Hepatocyte (in vitro differentiated cells): ENCODE measurements at regions not wholly inside any gene's neighbourhood (a gene's known extent, or its start where the extent isn't known, plus 50 kb on each side); places are given as distances from the start of the nearest gene placed in this dataset.
"Not testable (repeated sequence)": the region's sequence is repeated elsewhere in the genome, so short reads cannot be mapped to it uniquely, and the experiment has no call there.

ENCODE experiments used
- DNase-seq: peaks from one replicate; pipeline ENCODE4 v3.0.0-alpha.2; 2016; ENCODE audit warnings: low spot score
- H2AFZ ChIP-seq: fragments of 200-600 bp; sonication (generic); 2 replicates; pipeline ENCODE4 v1.6.0; 2016; ENCODE audit warnings: antibody characterized with exemption, mild to moderate bottlenecking
- H3K27ac ChIP-seq: fragments of 200-600 bp; sonication (generic); 2 replicates; pipeline ENCODE4 v1.5.1; 2016; ENCODE audit warnings: mild to moderate bottlenecking
- H3K27me3 ChIP-seq: fragments of 200-600 bp; sonication (generic); 2 replicates; pipeline ENCODE4 v1.6.1; 2016
- H3K36me3 ChIP-seq: fragments of 200-600 bp; sonication (generic); replicated peaks from 2 replicates; pipeline ENCODE4 v1.5.1; 2016; ENCODE audit warnings: low read depth; ENCODE audit not compliant: insufficient read depth
- H3K4me1 ChIP-seq: fragments of 200-600 bp; sonication (generic); 2 replicates; pipeline ENCODE4 v1.5.1; 2016; ENCODE audit warnings: mild to moderate bottlenecking, moderate library complexity; ENCODE audit not compliant: insufficient read depth
- H3K4me2 ChIP-seq: fragments of 200-600 bp; sonication (generic); 2 replicates; pipeline ENCODE4 v1.6.0; 2016
- H3K4me3 ChIP-seq: fragments of 200-600 bp; sonication (generic); 2 replicates; pipeline ENCODE4 v1.5.1; 2016; ENCODE audit warnings: mild to moderate bottlenecking
- H3K79me2 ChIP-seq: fragments of 200-600 bp; sonication (generic); 2 replicates; pipeline ENCODE4 v1.6.0; 2017; ENCODE audit warnings: mild to moderate bottlenecking
- H3K9me2 ChIP-seq: fragments of 200-600 bp; sonication (generic); replicated peaks from 2 replicates; pipeline ENCODE4 v1.6.0; 2017; ENCODE audit warnings: mild to moderate bottlenecking; ENCODE audit not compliant: insufficient read depth
- H3K9me3 ChIP-seq: fragments of 200-600 bp; sonication (generic); 2 replicates; pipeline ENCODE4 v1.5.1; 2016; ENCODE audit warnings: low read depth, mild to moderate bottlenecking
- H4K20me1 ChIP-seq: fragments of 200-600 bp; sonication (generic); 2 replicates; pipeline ENCODE4 v1.6.0; 2016; ENCODE audit warnings: mild to moderate bottlenecking; ENCODE audit not compliant: insufficient read depth, poor library complexity, severe bottlenecking
- CTCF ChIP-seq: fragments of 200-600 bp; sonication (generic); IDR thresholded peaks from 2 replicates; pipeline ENCODE4 v1.5.1; 2016; ENCODE audit warnings: antibody characterized with exemption, mild to moderate bottlenecking; ENCODE audit not compliant: poor library complexity
- EZH2 ChIP-seq: fragments of 200-600 bp; sonication (generic); IDR thresholded peaks from 2 replicates; pipeline ENCODE4 v1.6.1; 2016; ENCODE audit warnings: antibody characterized with exemption, mild to moderate bottlenecking, borderline replicate concordance
- EZH2phosphoT487 ChIP-seq: fragments of 200-600 bp; sonication (generic); IDR thresholded peaks from one replicate; pipeline ENCODE4 v1.6.1; 2018; ENCODE audit warnings: antibody characterized with exemption, mild to moderate bottlenecking, low read depth, moderate library complexity; ENCODE audit not compliant: unreplicated experiment, severe bottlenecking
- WGBS: methylation state at CpG from one replicate; pipeline ENCODE4 v1.1.6; 2016; ENCODE audit warnings: low lambda C conversion rate; ENCODE audit errors: missing lambda C conversion rate; 5-methylcytosine and 5-hydroxymethylcytosine counted together

GRCh38 chr1:199245946-199246345 lies 607.1 kb downstream of the PTPRC start:
- Histone ChIP-seq H3K4me3 (no peak overlapping the region), H2AFZ (no peak overlapping the region), H3K4me2 (no peak overlapping the region), H3K79me2 (no peaks in the 10 kb centered on the region), H4K20me1 (no peaks in the 10 kb centered on the region), H3K27ac (no peak overlapping the region), H3K4me1 (no peaks in the 10 kb centered on the region), H3K9me3 (no peaks in the 10 kb centered on the region), H3K27me3 (no peaks in the 10 kb centered on the region), H3K9me2 (no peaks in the 10 kb centered on the region), H3K36me3 (no peaks in the 10 kb centered on the region)
- TF ChIP-seq EZH2 (no peak), EZH2phosphoT487 (no peak), CTCF (no peak)
- DNase-seq, result no peak
- 64% methylated on average over 3 of the region's 3 CpGs for WGBS

GRCh38 chr1:199246716-199247115 lies 607.9 kb downstream of the PTPRC start:
- Histone ChIP-seq H3K27ac (no peak overlapping the region), H3K27me3 (no peaks in the 10 kb centered on the region), H3K4me3 (no peak overlapping the region), H3K4me2 (no peak overlapping the region), H3K9me3 (no peaks in the 10 kb centered on the region), H3K79me2 (no peaks in the 10 kb centered on the region), H3K36me3 (no peaks in the 10 kb centered on the region), H3K4me1 (no peaks in the 10 kb centered on the region), H4K20me1 (no peaks in the 10 kb centered on the region), H2AFZ (no peak overlapping the region), H3K9me2 (no peaks in the 10 kb centered on the region)
- TF ChIP-seq EZH2phosphoT487 (no peak), EZH2 (no peak), CTCF (no peak)
- no peak for DNase-seq
- 93% methylated on average over 3 of the region's 3 CpGs for WGBS

- H3K36me3 ChIP-seq, result no peaks in the 10 kb centered on the region
- TF ChIP-seq EZH2phosphoT487, result no peak
- TF ChIP-seq CTCF, result no peak
- no peaks in the 10 kb centered on the region for H3K79me2 ChIP-seq
- no peak overlapping the region for H2AFZ ChIP-seq
- no peak overlapping the region for H3K4me2 ChIP-seq
- no peaks in the 10 kb centered on the region for H4K20me1 ChIP-seq
- H3K9me2 ChIP-seq, result no peaks in the 10 kb centered on the region
- H3K9me3 ChIP-seq, result no peaks in the 10 kb centered on the region
- H3K4me3 ChIP-seq, result no peak overlapping the region
- no peak overlapping the region for H3K27ac ChIP-seq
- DNase-seq, result no peak
- H3K4me1 ChIP-seq, result no peaks in the 10 kb centered on the region
- no peaks in the 10 kb centered on the region for H3K27me3 ChIP-seq
Measured at GRCh38 chr1:199247891-199248290, 609.1 kb downstream of the PTPRC start.

- not testable (repeated sequence) for H3K4me3 ChIP-seq, DNase-seq, H3K9me3 ChIP-seq, H3K9me2 ChIP-seq, H3K4me1 ChIP-seq, H3K36me3 ChIP-seq, H4K20me1 ChIP-seq, H3K27ac ChIP-seq, H3K79me2 ChIP-seq, H3K4me2 ChIP-seq, H2AFZ ChIP-seq, H3K27me3 ChIP-seq
- 91% methylated on average over 1 of the region's 1 CpG for WGBS
Measured at GRCh38 chr1:199254040-199254439, 615.2 kb downstream of the PTPRC start.
